GM12801 (cell line): ENCODE measurements at regions not wholly inside any gene's neighbourhood (a gene's known extent, or its start where the extent isn't known, plus 50 kb on each side); places are given as distances from the start of the nearest gene placed in this dataset.

Experiments
- TF ChIP-seq, protein P1 (sequence below): IDR thresholded peaks from one replicate; pipeline ENCODE4 v1.5.1; 2011; ENCODE audit warnings: control low read depth; ENCODE audit not compliant: insufficient read length; ENCODE audit errors: extremely low read depth

DNA sequence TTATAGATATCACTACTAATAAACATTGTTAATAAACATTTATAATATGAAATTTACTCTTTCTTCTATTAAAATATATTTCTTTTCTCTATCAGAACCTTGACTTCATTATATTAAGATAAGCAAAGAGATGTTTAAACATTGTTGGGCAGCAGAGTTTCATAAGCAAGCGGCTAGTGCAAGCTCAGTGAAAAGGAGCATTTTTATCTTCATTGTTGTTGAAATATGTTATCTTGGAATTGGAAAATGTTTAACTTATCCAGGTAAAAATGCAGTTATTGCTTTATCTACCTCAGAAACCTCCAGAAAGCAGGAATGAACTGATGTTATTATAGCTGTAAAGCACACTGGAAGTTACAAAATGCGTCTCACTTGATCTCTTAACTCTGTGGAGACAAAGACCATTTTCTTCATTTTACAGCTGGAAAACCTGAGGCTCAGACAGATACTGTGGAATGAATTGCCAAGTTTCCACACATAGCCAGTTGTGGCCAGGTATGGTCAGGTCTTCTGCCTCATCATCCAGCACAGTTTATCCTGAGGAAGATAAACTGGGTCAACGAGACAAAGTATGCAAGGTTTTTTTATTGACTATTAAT, 934.6 kb upstream of the FAM98A start:
- TF ChIP-seq, protein P1, sequence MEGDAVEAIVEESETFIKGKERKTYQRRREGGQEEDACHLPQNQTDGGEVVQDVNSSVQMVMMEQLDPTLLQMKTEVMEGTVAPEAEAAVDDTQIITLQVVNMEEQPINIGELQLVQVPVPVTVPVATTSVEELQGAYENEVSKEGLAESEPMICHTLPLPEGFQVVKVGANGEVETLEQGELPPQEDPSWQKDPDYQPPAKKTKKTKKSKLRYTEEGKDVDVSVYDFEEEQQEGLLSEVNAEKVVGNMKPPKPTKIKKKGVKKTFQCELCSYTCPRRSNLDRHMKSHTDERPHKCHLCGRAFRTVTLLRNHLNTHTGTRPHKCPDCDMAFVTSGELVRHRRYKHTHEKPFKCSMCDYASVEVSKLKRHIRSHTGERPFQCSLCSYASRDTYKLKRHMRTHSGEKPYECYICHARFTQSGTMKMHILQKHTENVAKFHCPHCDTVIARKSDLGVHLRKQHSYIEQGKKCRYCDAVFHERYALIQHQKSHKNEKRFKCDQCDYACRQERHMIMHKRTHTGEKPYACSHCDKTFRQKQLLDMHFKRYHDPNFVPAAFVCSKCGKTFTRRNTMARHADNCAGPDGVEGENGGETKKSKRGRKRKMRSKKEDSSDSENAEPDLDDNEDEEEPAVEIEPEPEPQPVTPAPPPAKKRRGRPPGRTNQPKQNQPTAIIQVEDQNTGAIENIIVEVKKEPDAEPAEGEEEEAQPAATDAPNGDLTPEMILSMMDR = no peak

DNA sequence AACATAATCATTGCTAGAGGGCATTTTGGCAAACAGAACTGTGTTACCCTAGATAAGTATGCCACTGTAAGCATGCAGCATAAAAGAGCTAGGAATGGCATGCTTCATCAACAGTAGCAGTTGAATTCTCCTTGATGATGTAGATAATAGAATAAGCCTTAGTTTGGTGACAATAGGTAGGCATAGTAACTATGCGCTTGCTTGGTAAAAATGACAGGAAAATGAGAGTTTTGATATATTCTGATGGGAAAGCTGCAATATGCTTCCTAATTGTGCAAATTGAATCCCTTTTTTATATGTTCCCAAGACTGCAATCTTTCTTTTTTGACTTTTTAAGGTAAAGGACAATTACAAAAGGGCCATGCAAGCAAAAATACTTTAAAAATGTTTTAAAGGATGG, 930.9 kb upstream of the FAM98A start:
- TF ChIP-seq, protein P1 = no peak

DNA sequence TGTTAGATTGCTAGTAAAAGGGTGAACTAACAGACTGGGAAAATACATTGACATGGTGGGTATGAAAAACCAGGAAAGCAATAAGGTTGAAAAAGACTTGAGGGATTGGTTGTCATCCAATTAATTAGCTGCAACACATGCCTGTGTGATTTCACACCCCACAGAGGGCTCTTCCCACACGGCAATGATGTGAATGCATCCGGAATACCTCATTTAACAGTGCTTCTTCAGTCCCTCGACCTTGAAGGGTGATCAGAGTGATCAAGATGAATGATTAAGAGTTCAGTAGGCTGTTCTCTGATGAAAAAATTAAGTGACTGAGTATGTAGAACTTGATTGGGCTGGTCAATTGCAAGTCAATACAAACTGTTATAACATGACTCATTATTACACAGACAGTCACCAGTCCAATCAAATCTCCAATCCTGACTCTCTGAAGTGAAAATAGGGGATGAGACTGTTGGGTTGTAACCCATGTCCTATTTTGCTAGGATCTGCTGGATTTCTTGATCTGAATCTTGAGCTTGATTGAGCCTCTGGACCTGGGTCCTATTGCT, 924.9 kb upstream of the FAM98A start:
- TF ChIP-seq, protein P1 = no peak

DNA sequence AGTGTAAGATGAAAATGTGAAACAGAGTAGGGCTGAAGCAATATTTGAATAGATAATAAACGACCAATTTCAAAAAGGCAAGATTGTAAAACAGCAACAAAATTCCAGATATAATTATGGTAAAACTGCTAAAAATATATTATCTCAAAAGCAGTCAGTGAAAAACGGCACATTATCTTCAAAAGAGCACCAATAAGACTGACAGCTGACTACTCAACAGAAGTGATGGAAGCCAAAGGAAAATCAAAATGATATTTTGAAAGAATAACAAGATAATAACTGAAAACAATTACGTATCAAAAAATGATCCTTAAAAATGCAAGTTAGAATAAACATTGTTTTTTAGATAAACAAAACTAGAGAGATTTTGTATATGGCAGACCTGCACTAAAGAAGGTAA, 920.6 kb upstream of the FAM98A start:
- TF ChIP-seq, protein P1 = no peak

DNA sequence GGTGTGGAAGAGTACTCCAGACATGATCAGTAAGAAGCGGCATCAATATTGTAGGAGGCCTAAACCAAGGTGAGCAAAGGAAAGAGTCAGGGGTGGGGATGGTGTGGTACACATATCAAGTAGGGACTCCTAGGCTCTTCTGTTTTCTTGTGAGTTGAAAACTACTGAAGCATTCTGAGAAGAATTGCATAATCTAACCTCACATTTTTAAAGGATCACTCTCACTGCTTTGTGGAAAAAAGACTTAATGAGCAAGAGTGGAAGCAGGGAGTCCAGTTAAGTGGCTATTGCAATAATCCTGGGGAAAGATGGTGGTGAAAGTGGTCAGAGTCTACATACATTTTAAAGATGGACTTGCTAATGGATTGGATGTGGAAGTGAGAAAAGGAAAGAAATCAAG, 899.5 kb upstream of the FAM98A start:
- TF ChIP-seq, protein P1 = no peak

DNA sequence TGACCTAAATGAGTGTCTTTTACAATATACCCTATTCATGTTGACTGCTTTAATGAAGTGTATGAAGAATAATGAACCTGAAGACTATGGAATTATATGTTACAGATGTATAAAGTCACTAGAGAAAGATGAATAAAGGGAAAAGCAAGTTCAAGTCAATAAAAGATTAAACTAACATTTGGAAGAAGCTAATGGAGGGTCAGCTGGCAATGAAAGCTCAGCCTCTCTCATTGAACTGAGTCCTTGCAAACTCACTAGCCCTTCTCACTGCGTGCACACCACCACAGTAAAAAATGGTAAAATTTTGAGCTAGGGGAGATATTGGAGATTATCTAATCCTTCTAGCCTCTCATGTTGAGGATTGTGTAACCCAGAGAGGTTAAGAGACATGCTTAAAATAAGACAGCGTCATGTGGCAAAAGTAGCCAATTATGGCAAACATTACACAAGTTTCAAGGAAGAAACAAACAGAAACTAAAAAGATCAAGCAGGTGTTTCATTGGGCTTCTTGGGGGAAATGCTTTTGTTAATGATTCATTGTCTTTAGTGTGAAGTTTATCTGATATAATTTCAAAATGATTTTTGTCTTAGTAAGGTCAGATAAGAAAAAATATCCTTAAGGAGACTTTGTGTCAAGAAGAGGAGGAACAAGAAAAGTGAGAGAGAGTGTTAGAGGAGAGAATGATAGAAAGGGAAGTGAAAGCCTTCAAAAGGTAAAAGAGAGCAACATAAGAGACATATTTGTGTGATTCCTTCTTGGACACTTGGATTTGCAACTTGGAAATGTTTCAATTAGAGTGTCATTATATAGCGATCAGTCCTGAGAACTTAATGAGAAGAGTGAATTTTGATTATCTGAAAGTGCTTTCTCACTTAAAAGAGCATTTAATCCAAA, 893.7 kb upstream of the FAM98A start:
- TF ChIP-seq, protein P1 = no peak

DNA sequence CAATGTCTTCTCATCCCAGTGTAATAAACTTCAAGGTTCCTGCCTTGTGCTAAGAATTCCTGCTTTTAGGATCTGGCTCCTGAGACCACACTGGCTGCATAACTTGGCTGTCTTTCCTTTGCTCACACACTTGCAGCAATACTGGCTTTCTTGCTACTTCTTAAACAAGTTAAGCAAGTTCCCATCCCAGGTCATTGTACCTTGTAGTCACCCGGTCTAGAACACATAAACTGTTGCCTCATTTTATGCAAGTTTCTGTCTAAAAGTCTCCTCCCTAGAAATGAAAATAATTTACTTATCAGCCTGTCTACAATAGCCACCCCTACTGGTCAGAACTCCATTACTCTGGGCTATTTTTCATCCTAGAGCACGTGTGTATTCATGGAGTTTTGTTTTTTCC, 887.9 kb upstream of the FAM98A start:
- TF ChIP-seq, protein P1 = no peak
